ENCODE measurements at regions not wholly inside any gene's neighbourhood (a gene's known extent, or its start where the extent isn't known, plus 50 kb on each side); places are given as distances from the start of the nearest gene placed in this dataset.

GRCh38 chr9:38278931-38279679 lies 113.4 kb upstream of the ALDH1B1 start:
- no peak for TF ChIP-seq CTCF (IDR thresholded peaks at IDR 0.05; ENCODE audit: insufficient read depth, low read length, poor library complexity, severe bottlenecking)
- no peaks in the 10 kb centered on the region for H3K36me3 ChIP-seq (ENCODE audit: control insufficient read depth, insufficient read depth, low read length)
- DNase-seq (ENCODE audit: low read depth), result no peak
- H3K4me3 ChIP-seq (ENCODE audit: low read depth, low read length), result no peak overlapping the region
- H3K27me3 ChIP-seq (ENCODE audit: control insufficient read depth, insufficient read depth, low read length), result no peaks in the 10 kb centered on the region

- DNase-seq (ENCODE audit: low read depth), result no peak
- no peak for TF ChIP-seq CTCF (IDR thresholded peaks at IDR 0.05; ENCODE audit: insufficient read depth, low read length, poor library complexity, severe bottlenecking)
- no peaks in the 10 kb centered on the region for H3K27me3 ChIP-seq (ENCODE audit: control insufficient read depth, insufficient read depth, low read length)
- no peaks in the 10 kb centered on the region for H3K36me3 ChIP-seq (ENCODE audit: control insufficient read depth, insufficient read depth, low read length)
- no peak overlapping the region for H3K4me3 ChIP-seq (ENCODE audit: low read depth, low read length)
Measured at GRCh38 chr9:38278457-38278856, 114.0 kb upstream of the ALDH1B1 start.

- no peak for TF ChIP-seq CTCF (IDR thresholded peaks at IDR 0.05; ENCODE audit: insufficient read depth, low read length, poor library complexity, severe bottlenecking)
- H3K4me3 ChIP-seq (ENCODE audit: low read depth, low read length), result no peak overlapping the region
- H3K36me3 ChIP-seq (ENCODE audit: control insufficient read depth, insufficient read depth, low read length), result no peaks in the 10 kb centered on the region
- DNase-seq (ENCODE audit: low read depth), result no peak
- peaks cover 2% of the 10 kb centered on the region for H3K27me3 ChIP-seq (ENCODE audit: control insufficient read depth, insufficient read depth, low read length)
Measured at GRCh38 chr9:38277601-38278200, 114.8 kb upstream of the ALDH1B1 start.

GRCh38 chr9:38276771-38277439 lies 115.6 kb upstream of the ALDH1B1 start:
- no peak for DNase-seq (ENCODE audit: low read depth)
- H3K36me3 ChIP-seq (ENCODE audit: control insufficient read depth, insufficient read depth, low read length), result no peaks in the 10 kb centered on the region
- H3K4me3 ChIP-seq (ENCODE audit: low read depth, low read length), result no peak overlapping the region
- peaks cover 3% of the 10 kb centered on the region for H3K27me3 ChIP-seq (ENCODE audit: control insufficient read depth, insufficient read depth, low read length)
- TF ChIP-seq CTCF (IDR thresholded peaks at IDR 0.05; ENCODE audit: insufficient read depth, low read length, poor library complexity, severe bottlenecking), result no peak

GRCh38 chr9:38274800-38275199 lies 117.7 kb upstream of the ALDH1B1 start:
- Histone ChIP-seq H3K4me3 (ENCODE audit: low read depth, low read length) (no peak overlapping the region), H3K27me3 (ENCODE audit: control insufficient read depth, insufficient read depth, low read length) (peaks cover 4% of the 10 kb centered on the region), H3K36me3 (ENCODE audit: control insufficient read depth, insufficient read depth, low read length) (no peaks in the 10 kb centered on the region)
- DNase-seq (ENCODE audit: low read depth), result no peak
- no peak for TF ChIP-seq CTCF (IDR thresholded peaks at IDR 0.05; ENCODE audit: insufficient read depth, low read length, poor library complexity, severe bottlenecking)
